Spinal cord (tissue), 9 donors: ENCODE measurements at regions not wholly inside any gene's neighbourhood (a gene's known extent, or its start where the extent isn't known, plus 50 kb on each side); places are given as distances from the start of the nearest gene placed in this dataset.
"Not testable (repeated sequence)": the region's sequence is repeated elsewhere in the genome, so short reads cannot be mapped to it uniquely, and the experiment has no call there.

Source experiments
- DNase-seq, 6 donors: peaks; one replicate each; pipeline versions ENCODE4 v3.0.0 to v3.0.0-alpha.2; 2013 to 2015; ENCODE audit warnings: low spot score in 6 of 6, low read depth in 4 of 6
- H3K27ac ChIP-seq: one replicate; pipeline ENCODE4 v1.5.1; 2013; ENCODE audit warnings: low read depth, low read length, control low read depth
- H3K27me3 ChIP-seq: one replicate; pipeline ENCODE4 v1.6.1; 2013; ENCODE audit warnings: low read length; ENCODE audit not compliant: control insufficient read depth, insufficient read depth
- H3K36me3 ChIP-seq: one replicate; pipeline ENCODE4 v1.6.1; 2013; ENCODE audit warnings: low read length; ENCODE audit not compliant: control insufficient read depth, insufficient read depth
- H3K4me1 ChIP-seq: one replicate; pipeline ENCODE4 v1.6.1; 2013; ENCODE audit warnings: low read length; ENCODE audit not compliant: control insufficient read depth, insufficient read depth
- H3K4me3 ChIP-seq: one replicate; pipeline ENCODE4 v1.5.1; 2013; ENCODE audit warnings: low read depth, low read length, control low read depth
- H3K9me3 ChIP-seq: one replicate; pipeline ENCODE4 v1.6.1; 2013; ENCODE audit warnings: low read length; ENCODE audit not compliant: control insufficient read depth, insufficient read depth
- WGBS: methylation state at CpG from one replicate; pipeline ENCODE4 v1.1.5; 2013; ENCODE audit warnings: missing lambda C conversion rate; ENCODE audit not compliant: insufficient coverage; 5-methylcytosine and 5-hydroxymethylcytosine counted together
- donor health status: healthy.

DNA sequence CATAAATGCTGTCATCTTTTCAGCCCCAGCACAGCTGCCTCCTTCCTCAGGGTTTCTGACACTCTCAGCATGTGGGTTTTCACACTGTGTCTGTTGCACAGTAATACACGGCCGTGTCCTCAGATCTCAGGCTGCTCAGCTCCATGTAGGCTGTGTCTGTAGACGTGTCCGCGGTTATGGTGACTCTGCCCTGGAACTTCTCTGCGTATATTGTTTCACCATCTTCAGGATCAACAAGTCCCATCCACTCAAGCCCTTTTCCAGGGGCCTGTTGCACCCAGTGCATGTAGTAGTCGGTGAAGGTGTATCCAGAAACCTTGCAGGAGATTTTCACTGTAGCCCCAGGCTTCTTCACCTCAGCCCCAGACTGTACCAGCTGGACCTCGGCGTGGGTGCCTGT is 1210.6 kb downstream of the TMEM121 start:
- no peak overlapping the region for H3K27ac ChIP-seq
- H3K36me3 ChIP-seq, result no peaks in the 10 kb centered on the region
- no peaks in the 10 kb centered on the region for H3K4me1 ChIP-seq
- H3K4me3 ChIP-seq, result no peak overlapping the region
- no CpG with 5 or more reads among the region's 9 CpGs for WGBS
- no peak for DNase-seq
- no peaks in the 10 kb centered on the region for H3K9me3 ChIP-seq
- H3K27me3 ChIP-seq, result no peaks in the 10 kb centered on the region

DNA sequence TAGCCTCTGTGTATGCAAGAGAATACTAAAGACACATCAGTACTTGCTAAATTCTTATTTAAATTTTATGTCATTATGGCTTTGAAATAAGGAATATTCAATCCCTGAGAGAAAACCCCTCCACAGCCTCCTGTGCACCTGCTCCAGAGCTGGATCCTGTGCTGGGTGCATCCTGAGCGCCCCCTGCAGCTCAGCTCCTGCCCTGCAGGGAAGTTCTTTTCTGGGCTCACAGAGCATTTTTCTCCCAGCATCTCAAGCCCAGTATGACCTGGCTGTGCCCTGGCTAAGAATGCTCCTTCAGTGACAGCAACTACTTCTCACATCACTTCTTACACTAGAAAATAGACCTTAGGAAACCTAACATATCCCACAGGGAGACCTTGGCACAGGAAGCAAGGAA is 1211.7 kb downstream of the TMEM121 start:
- no peak for DNase-seq
- Histone ChIP-seq H3K4me1 (no peaks in the 10 kb centered on the region), H3K9me3 (no peaks in the 10 kb centered on the region), H3K4me3 (no peak overlapping the region), H3K27me3 (no peaks in the 10 kb centered on the region), H3K36me3 (no peaks in the 10 kb centered on the region), H3K27ac (no peak overlapping the region)
- no CpG with 5 or more reads among the region's 1 CpG for WGBS

DNA sequence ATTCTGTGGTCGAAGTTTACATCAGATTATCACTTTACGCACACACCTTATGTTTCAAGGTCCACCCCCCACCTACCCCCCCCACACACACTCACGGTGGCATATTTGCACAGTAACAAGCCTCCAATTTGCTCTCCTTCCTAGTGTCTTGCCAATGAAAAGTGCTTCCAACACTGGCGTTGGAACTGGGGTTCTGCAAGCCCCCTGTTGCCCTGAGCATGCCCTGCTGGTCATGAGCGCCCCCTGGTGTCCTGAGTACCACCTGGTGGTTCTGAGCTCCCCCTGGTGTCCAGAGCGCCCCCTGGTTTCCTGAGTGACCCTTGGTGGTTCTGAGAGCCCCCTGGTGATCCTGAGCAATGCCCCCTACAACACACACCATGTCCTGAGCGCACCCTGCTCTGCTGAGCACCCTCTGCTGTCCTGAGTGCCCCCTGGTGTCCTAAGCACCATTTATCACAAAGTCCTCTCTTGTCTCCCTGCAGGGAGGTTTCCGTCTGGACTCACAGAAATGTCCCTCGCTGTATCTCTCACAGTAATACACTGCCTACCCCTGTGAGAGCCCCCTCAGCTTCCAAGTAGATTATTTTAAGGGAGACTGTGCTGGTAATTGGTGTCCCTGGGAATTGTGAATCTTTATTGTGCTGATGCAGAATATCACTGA is 1212.3 kb downstream of the TMEM121 start:
- H3K4me3 ChIP-seq, DNase-seq, H3K27ac ChIP-seq, H3K4me1 ChIP-seq, H3K36me3 ChIP-seq, H3K27me3 ChIP-seq, H3K9me3 ChIP-seq: not testable (repeated sequence)
- WGBS, result no CpG with 5 or more reads among the region's 9 CpGs

DNA sequence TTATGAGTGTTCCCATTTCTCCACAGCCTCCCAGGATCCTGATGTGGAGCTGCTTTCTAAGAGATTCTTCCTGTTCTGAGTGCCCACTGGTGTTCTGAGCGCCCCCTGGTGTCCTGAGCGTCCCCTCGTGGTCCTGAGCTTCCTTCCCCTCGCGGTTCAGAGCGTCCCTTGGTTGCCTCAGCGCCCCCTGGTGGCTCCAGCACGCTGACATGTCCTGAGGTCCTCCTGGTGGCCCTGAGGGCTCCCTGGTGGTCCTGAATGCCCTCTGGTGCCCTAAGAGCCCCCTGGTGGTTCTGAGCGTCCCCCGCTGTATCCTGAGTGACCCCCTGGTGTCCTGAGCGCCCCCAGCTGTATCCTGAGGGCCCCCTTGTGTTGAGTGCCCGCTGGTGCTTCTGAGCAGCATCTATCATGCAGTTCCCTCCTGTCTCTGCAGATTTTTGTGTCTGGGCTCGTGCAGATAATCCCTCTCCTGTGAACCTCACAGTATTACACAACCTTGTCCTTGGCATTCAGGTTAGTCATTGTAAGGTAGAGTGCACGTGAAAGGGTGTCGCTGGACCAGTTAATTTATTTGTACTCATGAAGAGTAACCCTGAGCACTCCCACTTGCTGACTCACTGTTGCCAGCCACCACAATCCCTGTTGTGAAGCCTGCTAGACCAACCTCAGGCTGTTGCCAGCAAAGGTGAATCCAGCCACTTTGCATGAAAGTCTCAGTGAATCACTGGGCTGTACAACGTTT is 1214.9 kb downstream of the TMEM121 start:
- not testable (repeated sequence) for H3K36me3 ChIP-seq, H3K27ac ChIP-seq, H3K4me3 ChIP-seq, H3K27me3 ChIP-seq, H3K4me1 ChIP-seq, H3K9me3 ChIP-seq, DNase-seq
- WGBS, result no CpG with 5 or more reads among the region's 16 CpGs

DNA sequence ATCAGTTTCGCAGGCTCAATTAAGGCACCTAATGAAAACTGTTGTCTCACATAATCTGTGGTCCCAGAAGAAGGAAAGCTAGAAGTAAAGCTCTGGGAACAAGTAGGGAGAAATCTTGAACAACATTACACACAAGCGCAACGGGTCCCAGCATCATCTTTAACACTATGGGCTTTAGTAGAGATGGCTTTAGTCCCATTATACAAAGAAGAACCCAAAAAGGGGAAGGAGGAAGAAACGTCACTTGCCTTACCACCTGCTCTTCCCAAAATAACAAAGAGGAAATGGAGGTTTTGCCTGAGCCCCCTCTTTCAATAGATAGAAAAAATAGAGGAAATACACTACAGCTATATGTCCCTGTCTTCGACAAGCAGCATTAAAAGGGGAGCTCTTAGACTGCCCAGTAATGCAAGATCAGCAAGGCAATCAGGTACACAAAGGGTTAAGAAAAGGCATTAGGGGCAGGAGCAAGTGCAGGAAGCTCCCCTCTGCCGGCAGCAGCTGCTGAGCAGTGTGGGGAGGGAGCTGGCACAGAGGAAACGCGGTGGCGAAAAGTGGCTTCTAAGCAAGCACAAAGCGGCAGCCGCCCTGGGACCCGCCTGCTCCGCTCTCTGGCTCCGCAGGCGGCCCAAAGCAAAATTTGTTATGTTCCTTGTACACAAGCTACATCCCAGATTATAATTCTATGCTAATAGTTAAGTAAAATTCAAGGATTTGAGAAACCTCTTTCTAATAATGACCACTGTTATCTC is 1218.8 kb downstream of the TMEM121 start:
- not testable (repeated sequence) for H3K4me3 ChIP-seq, H3K4me1 ChIP-seq, H3K36me3 ChIP-seq, H3K27ac ChIP-seq, H3K9me3 ChIP-seq, H3K27me3 ChIP-seq, DNase-seq
- WGBS, result no CpG with 5 or more reads among the region's 15 CpGs

DNA sequence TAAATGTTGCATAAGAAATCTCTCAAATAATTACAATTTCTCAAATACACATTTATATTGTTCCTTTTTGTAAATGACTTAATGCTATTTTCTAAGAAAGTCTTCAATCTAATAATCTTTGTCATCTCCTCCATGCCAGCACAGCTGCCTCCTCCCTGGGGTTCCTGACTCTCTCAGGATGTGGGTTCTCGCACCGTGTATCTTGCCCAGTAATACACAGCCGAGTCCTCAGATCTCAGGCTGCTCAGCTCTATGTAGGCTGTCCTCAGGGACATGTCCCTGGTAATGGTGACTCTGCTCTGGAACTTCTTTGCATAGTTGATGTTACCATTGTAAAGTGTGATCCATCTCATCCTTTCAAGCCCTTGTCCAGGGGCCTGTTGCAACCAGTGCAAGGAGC is 1223.7 kb downstream of the TMEM121 start:
- no CpG with 5 or more reads among the region's 3 CpGs for WGBS
- H3K4me1 ChIP-seq, H3K9me3 ChIP-seq, DNase-seq, H3K4me3 ChIP-seq, H3K27ac ChIP-seq, H3K36me3 ChIP-seq, H3K27me3 ChIP-seq: not testable (repeated sequence)

DNA sequence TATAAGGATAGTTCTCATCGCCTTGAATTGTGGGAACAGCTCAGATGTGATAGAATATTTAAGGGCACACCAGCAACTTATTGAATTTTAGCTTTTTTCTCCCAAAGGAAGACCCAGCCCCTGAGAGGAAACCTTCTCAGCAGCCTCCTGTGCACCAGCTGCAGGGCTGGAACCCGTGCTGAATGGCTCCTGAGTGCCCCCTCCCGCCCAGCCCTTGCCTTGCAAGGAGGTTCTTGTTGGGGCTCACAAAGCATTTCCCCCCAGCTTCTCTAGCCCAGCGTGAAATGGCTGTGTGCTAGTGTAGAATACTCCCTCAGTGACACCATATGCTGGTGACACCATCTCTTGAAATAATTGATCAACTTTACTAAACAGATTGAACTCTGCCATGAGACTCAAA is 1227.4 kb downstream of the TMEM121 start:
- WGBS, result no CpG with 5 or more reads among the region's 4 CpGs
- H3K4me1 ChIP-seq, H3K9me3 ChIP-seq, H3K27me3 ChIP-seq, H3K36me3 ChIP-seq, DNase-seq, H3K27ac ChIP-seq, H3K4me3 ChIP-seq: not testable (repeated sequence)

DNA sequence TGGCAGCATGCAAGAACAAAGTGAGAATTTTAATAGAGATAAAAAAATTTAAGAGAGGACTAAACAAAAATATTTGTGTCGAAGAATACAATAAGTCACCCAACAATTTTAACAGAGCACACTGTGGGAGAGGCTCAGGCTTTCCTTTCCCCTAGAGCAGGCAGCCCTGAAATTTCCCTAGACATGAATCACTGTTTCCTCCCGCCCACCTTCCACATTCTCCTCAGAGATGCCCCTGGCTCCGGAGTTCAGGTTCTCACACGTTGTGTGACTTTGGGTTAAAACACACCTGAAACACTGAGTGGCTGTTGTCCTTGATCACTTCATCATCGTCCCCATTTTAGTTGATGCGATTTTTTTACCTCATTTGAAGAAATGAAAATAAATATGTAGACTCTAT is 1231.1 kb downstream of the TMEM121 start:
- not testable (repeated sequence) for H3K9me3 ChIP-seq, H3K4me1 ChIP-seq, H3K27me3 ChIP-seq, H3K27ac ChIP-seq, DNase-seq, H3K36me3 ChIP-seq, H3K4me3 ChIP-seq
- no CpG with 5 or more reads among the region's 6 CpGs for WGBS

DNA sequence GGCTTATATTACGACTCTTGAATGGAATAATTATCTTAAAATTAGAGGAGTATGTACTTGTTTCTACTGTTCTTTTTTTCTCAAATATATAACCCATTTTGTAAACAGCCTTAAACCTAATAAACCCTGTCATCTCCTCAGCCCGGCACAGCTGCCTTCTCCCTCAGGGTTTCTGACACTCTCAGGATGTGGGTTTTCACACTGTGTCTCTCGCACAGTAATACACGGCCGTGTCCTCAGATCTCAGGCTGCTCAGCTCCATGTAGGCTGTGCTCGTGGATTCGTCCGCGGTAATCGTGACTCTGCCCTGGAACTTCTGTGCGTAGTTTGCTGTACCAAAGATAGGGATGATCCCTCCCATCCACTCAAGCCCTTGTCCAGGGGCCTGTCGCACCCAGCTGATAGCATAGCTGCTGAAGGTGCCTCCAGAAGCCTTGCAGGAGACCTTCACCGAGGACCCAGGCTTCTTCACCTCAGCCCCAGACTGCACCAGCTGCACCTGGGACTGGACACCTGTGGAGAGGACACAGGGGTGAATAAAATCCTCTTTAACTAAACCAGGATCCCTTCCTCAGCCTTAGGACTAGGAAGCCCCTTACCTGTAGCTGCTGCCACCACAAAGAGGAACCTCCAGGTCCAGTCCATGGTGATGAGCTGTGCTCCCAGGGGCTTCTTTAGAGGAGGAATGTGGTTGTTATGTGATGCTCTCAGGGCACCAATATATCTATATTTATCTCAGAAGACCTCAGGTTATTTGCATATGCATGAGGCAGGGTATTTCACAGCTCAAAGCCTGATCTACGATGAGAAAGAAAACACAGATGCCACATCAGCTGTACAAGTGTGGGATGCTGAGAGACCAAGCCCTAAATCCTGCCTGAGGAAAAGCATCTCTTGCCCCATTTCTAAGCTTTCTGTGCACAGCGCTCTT is 1235.8 kb downstream of the TMEM121 start:
- not testable (repeated sequence) for H3K9me3 ChIP-seq, H3K4me1 ChIP-seq, H3K36me3 ChIP-seq, DNase-seq, H3K27me3 ChIP-seq, H3K4me3 ChIP-seq, H3K27ac ChIP-seq
- no CpG with 5 or more reads among the region's 15 CpGs for WGBS
